ENCODE measurements at regions not wholly inside any gene's neighbourhood (a gene's known extent, or its start where the extent isn't known, plus 50 kb on each side); places are given as distances from the start of the nearest gene placed in this dataset.

- Mint-ChIP-seq H3K27ac (ENCODE audit: unreplicated experiment) (no peak overlapping the region), H3K4me1 (ENCODE audit: unreplicated experiment) (no peaks in the 10 kb centered on the region), H3K9me3 (ENCODE audit: unreplicated experiment) (peaks cover 25% of the 10 kb centered on the region), H3K4me3 (ENCODE audit: unreplicated experiment) (no peak overlapping the region), H3K36me3 (ENCODE audit: low read depth, unreplicated experiment) (no peaks in the 10 kb centered on the region), H3K27me3 (ENCODE audit: unreplicated experiment) (peaks cover 2% of the 10 kb centered on the region)
- no peak for TF ChIP-seq CTCF (IDR thresholded peaks at IDR 0.05; ENCODE audit: unreplicated experiment)
- no peak for DNase-seq (ENCODE audit: low spot score)
These were observed 684.6 kb downstream of the DOK5 start for GRCh38 chr20:55160037-55160436.

GRCh38 chr20:55159230-55159629, 683.8 kb downstream of the DOK5 start:
- no peak overlapping the region for H3K4me3 Mint-ChIP-seq (ENCODE audit: unreplicated experiment)
- H3K27ac Mint-ChIP-seq (ENCODE audit: unreplicated experiment) = no peak overlapping the region
- H3K9me3 Mint-ChIP-seq (ENCODE audit: unreplicated experiment) = peaks cover 25% of the 10 kb centered on the region
- H3K4me1 Mint-ChIP-seq (ENCODE audit: unreplicated experiment) = no peaks in the 10 kb centered on the region
- TF ChIP-seq CTCF (IDR thresholded peaks at IDR 0.05; ENCODE audit: unreplicated experiment) = no peak
- peaks cover 2% of the 10 kb centered on the region for H3K27me3 Mint-ChIP-seq (ENCODE audit: unreplicated experiment)
- no peaks in the 10 kb centered on the region for H3K36me3 Mint-ChIP-seq (ENCODE audit: low read depth, unreplicated experiment)
- DNase-seq (ENCODE audit: low spot score) = no peak

- H3K9me3 Mint-ChIP-seq (ENCODE audit: unreplicated experiment) = peaks cover 28% of the 10 kb centered on the region
- DNase-seq (ENCODE audit: low spot score) = no peak
- no peaks in the 10 kb centered on the region for H3K36me3 Mint-ChIP-seq (ENCODE audit: low read depth, unreplicated experiment)
- no peak overlapping the region for H3K4me3 Mint-ChIP-seq (ENCODE audit: unreplicated experiment)
- TF ChIP-seq CTCF (IDR thresholded peaks at IDR 0.05; ENCODE audit: unreplicated experiment) = no peak
- H3K27me3 Mint-ChIP-seq (ENCODE audit: unreplicated experiment) = peaks cover 2% of the 10 kb centered on the region
- H3K27ac Mint-ChIP-seq (ENCODE audit: unreplicated experiment) = no peak overlapping the region
- no peaks in the 10 kb centered on the region for H3K4me1 Mint-ChIP-seq (ENCODE audit: unreplicated experiment)
These were observed 683.1 kb downstream of the DOK5 start for GRCh38 chr20:55158446-55158845.

- no peak overlapping the region for H3K27ac Mint-ChIP-seq (ENCODE audit: unreplicated experiment)
- H3K4me3 Mint-ChIP-seq (ENCODE audit: unreplicated experiment) = no peak overlapping the region
- no peaks in the 10 kb centered on the region for H3K27me3 Mint-ChIP-seq (ENCODE audit: unreplicated experiment)
- no peaks in the 10 kb centered on the region for H3K36me3 Mint-ChIP-seq (ENCODE audit: low read depth, unreplicated experiment)
- no peaks in the 10 kb centered on the region for H3K4me1 Mint-ChIP-seq (ENCODE audit: unreplicated experiment)
- TF ChIP-seq CTCF (IDR thresholded peaks at IDR 0.05; ENCODE audit: unreplicated experiment) = no peak
- DNase-seq (ENCODE audit: low spot score) = no peak
- peaks cover 31% of the 10 kb centered on the region for H3K9me3 Mint-ChIP-seq (ENCODE audit: unreplicated experiment)
These were observed 680.0 kb downstream of the DOK5 start for GRCh38 chr20:55155360-55155759.

- TF ChIP-seq CTCF (IDR thresholded peaks at IDR 0.05; ENCODE audit: unreplicated experiment) = no peak
- H3K9me3 Mint-ChIP-seq (ENCODE audit: unreplicated experiment) = peaks cover 31% of the 10 kb centered on the region
- H3K36me3 Mint-ChIP-seq (ENCODE audit: low read depth, unreplicated experiment) = no peaks in the 10 kb centered on the region
- no peaks in the 10 kb centered on the region for H3K27me3 Mint-ChIP-seq (ENCODE audit: unreplicated experiment)
- H3K4me3 Mint-ChIP-seq (ENCODE audit: unreplicated experiment) = no peak overlapping the region
- H3K27ac Mint-ChIP-seq (ENCODE audit: unreplicated experiment) = no peak overlapping the region
- no peak for DNase-seq (ENCODE audit: low spot score)
- no peaks in the 10 kb centered on the region for H3K4me1 Mint-ChIP-seq (ENCODE audit: unreplicated experiment)
These were observed 677.7 kb downstream of the DOK5 start for GRCh38 chr20:55153001-55153645.

Measured in endothelial cell (in vitro differentiated cells).